ENCODE measurements at regions not wholly inside any gene's neighbourhood (a gene's known extent, or its start where the extent isn't known, plus 50 kb on each side); places are given as distances from the start of the nearest gene placed in this dataset.
"Not testable (repeated sequence)": the region's sequence is repeated elsewhere in the genome, so short reads cannot be mapped to it uniquely, and the experiment has no call there.

DNA sequence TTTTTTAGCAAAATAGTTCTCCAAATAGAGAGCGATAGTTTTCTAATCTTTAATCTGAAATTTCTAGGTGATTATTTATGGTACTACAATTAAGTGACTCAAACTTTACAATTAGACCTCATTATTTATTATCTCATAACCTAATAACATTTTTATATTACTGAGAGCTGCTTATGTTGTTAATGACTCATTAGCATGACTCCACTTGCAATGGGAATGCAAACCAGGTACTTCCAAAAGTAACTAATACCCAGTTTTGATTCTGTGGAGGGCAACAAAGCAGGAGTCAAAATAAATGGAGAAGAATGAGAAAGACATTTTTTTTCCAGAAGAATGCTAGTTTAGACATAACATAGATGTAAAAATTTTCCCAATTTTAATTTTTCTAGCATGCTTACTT is 466.0 kb downstream of the PLK2 start:
- no peak for FAIRE-seq
- DNase-seq (ENCODE audit: insufficient read length, low spot score), result no peak

DNA sequence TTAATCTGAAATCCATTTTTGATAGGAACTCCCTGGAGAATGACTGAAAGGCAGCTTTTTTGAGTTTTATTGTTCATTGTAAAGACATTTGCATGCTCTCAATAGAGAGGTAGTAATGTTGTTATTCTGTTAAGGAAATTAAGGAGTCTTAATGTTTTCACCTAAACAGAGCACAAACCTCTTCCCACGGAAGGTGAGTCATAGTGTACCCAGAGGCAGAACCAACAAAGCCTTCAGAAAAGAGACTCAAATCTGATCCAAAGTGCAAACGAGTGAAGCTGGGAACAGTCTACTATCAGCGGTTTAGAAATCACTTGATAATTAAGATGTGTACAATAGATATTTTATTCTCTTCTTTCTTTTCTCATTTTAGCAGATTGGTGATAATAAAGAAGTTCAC is 470.5 kb downstream of the PLK2 start:
- no peak for DNase-seq (ENCODE audit: insufficient read length, low spot score)
- FAIRE-seq, result no peak

- FAIRE-seq (no peak), DNase-seq (ENCODE audit: insufficient read length, low spot score) (no peak)
These were observed 471.1 kb downstream of the PLK2 start for GRCh38 chr5:57988813-57989212.

DNA sequence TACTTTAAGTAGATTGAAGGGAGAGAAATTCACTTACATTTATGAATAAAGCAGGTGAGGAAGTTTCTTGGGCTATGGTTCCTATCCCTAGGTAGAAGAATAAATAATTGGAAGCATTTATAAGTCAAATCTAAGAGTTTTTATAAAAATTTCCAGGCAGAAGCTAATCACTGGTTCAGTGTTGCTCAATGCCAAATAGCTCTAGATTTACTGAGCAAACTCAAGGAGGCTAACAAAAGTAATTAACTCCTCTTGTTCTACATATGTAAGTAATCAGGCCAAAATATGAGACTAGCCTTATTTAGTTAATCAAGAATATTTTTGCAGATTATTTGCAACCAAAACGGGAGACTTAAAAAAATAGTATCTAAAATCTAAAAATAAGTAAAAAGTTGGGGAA is 472.3 kb downstream of the PLK2 start:
- DNase-seq (ENCODE audit: insufficient read length, low spot score) (no peak), FAIRE-seq (no peak)

- FAIRE-seq, result no peak
- no peak for DNase-seq (ENCODE audit: insufficient read length, low spot score)
These were observed 473.0 kb downstream of the PLK2 start for GRCh38 chr5:57986761-57987341.

DNA sequence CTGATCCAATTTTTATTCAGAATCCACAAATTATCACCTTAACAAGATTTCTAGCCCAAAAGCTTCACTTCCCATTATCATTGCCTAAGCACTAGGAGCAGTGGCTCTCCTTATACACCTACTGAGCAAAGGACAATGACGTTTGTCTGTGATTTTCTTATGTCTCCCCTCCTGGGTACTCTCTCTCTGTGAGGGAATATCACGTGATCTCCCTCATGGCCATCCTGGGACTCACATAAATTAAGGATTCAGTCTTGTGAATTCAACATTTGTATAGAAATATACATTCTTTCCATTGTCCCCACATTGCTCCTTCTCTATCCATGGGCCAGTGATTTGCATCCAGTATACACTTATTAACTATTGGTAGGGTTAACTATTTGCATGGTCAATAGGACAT is 476.5 kb downstream of the PLK2 start:
- no peak for DNase-seq (ENCODE audit: insufficient read length, low spot score)
- no peak for FAIRE-seq

DNA sequence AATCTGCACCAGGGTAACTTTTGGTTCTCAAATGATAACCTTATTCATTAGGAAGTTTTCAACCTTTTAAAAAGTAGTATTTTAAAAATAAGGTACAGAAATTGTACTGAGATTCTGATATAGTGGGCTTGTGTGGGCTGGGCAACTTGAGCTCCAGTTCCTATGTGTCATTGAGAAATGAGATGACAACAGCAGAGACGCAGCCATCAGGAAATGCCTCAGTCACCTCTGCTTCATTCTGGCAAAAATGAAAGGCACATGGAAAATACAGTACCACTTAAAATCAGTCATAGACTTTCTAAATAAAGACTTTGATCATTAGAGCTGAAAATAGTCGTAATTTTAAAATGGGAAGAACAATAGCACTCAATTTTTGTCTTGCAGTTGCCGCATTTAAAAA is 480.2 kb downstream of the PLK2 start:
- DNase-seq (ENCODE audit: insufficient read length, low spot score) (no peak), FAIRE-seq (no peak)

- no peak for FAIRE-seq
- no peak for DNase-seq (ENCODE audit: insufficient read length, low spot score)
These were observed 483.4 kb downstream of the PLK2 start for GRCh38 chr5:57976506-57976905.

GRCh38 chr5:57972099-57972498 is 487.8 kb downstream of the PLK2 start:
- DNase-seq (ENCODE audit: insufficient read length, low spot score); FAIRE-seq: not testable (repeated sequence)

DNA sequence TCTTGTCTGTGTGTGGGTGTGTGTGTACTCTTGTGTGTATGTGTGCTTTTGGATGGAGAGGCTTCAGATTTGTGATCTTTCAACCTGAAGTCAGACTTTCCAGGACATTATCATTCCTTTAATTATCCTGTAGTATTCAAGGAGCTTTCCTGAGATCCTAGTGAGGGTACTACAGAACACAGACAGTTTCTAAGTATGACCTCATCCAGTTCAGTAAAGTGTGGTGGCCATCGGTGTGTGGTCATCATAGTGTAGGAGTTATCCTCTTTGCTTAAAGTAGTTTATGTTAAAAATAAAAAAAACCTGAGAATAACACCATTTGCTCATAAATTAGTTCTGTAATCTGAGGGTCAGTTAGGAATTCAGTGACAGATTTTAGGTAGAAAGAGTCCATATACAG is 478.0 kb upstream of the ACTBL2 start:
- no peak for FAIRE-seq
- no peak for DNase-seq (ENCODE audit: insufficient read length, low spot score)

GRCh38 chr5:57956636-57957035 is 474.0 kb upstream of the ACTBL2 start:
- no peak for DNase-seq (ENCODE audit: insufficient read length, low spot score)
- FAIRE-seq, result no peak

GRCh38 chr5:57955511-57955910 is 472.9 kb upstream of the ACTBL2 start:
- FAIRE-seq (no peak), DNase-seq (ENCODE audit: insufficient read length, low spot score) (no peak)

- DNase-seq (ENCODE audit: insufficient read length, low spot score) (no peak), FAIRE-seq (no peak)
These were observed 471.2 kb upstream of the ACTBL2 start for GRCh38 chr5:57953792-57954191.

- peak; percentile 23 for FAIRE-seq
- DNase-seq (ENCODE audit: insufficient read length, low spot score), result no peak
These were observed 468.1 kb upstream of the ACTBL2 start for GRCh38 chr5:57950616-57951228.

GRCh38 chr5:57948091-57948490 is 465.5 kb upstream of the ACTBL2 start:
- FAIRE-seq (no peak), DNase-seq (ENCODE audit: insufficient read length, low spot score) (no peak)

DNA sequence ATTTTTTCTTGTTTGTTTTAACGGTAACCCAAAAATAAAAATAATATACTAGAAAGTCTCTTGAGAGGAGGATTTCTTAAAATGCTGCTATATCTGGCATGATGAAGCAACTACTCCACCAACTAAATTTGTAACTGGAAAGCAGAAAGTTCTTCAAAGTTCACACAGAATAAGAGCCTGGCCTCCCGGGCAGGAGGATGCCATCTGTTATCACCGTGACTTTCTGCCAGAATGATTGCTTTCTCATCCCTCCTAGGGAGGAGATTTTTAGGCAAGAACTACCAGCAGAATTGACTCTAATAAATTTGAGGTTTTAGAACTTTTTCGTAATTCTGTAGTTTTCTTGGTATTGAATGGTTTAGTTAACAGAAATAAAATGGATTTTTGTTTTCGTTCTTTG is 464.6 kb upstream of the ACTBL2 start:
- DNase-seq (ENCODE audit: insufficient read length, low spot score) (no peak), FAIRE-seq (no peak)

- no peak for DNase-seq (ENCODE audit: insufficient read length, low spot score)
- FAIRE-seq, result no peak
These were observed 458.3 kb upstream of the ACTBL2 start for GRCh38 chr5:57940879-57941278.

DNA sequence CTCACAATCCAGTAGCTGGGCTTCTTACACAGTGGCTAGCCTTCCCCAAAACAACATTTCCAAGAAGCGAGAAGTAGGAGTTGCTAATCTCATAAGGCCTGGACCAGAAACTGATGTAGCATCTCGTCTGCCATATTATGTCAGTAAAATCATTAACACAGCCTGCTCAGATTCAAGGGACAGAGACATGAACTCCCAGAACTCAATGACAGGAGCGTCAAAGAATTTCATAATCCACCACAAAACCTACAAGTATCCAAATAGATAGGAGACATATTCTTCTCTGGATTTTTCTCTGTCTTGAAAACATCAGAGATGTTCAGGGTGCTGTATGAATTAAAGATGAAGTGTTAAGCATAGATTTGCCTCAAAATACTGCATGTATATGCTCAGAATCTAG is 457.6 kb upstream of the ACTBL2 start:
- DNase-seq (ENCODE audit: insufficient read length, low spot score) (no peak), FAIRE-seq (no peak)

DNA sequence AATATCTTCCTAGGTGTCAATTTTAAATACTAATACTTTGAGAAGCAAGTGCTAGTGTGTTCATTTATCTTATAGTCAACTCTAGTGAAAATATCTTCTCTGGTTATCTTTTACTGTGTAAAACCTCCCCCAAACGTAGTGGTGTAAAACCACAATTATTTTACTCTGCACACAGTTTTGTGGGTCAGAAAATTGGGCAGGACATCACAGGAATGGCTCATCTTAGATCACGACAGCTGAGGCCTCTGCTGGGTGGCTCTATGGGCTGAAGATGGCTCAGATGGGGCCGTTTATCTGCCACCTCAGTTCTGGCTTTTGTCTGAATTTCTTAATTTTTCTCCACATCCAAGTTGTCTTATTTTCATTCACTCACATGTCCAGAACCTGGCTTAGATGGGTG is 457.2 kb upstream of the ACTBL2 start:
- DNase-seq (ENCODE audit: insufficient read length, low spot score) (no peak), FAIRE-seq (no peak)

DNA sequence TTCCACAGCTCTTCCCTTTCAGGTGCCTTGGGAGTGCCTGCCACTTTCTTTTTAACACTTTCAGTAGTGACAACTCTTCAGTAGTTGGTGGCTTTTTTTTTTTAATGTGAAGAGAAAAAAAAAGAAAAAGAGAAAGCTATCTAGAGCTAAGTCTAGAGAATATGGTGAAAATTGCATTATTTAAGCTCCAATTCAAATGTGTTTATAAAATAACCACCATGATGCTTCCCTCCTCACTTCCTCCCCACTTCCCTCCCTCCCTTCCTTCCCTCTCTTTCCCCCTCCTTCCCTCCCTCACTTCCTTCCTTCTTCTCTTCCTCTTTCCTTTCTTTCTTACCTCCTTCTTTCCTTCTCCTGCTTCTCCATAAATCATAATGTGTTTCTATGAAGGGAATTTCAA is 456.7 kb upstream of the ACTBL2 start:
- DNase-seq (ENCODE audit: insufficient read length, low spot score), result no peak
- FAIRE-seq, result no peak

- FAIRE-seq (no peak), DNase-seq (ENCODE audit: insufficient read length, low spot score) (no peak)
These were observed 455.6 kb upstream of the ACTBL2 start for GRCh38 chr5:57938174-57938557.

GRCh38 chr5:57937501-57938173 is 455.0 kb upstream of the ACTBL2 start:
- FAIRE-seq (peak; percentile 46), DNase-seq (ENCODE audit: insufficient read length, low spot score) (no peak)
